ENCODE measurements at regions not wholly inside any gene's neighbourhood (a gene's known extent, or its start where the extent isn't known, plus 50 kb on each side); places are given as distances from the start of the nearest gene placed in this dataset.
"Not testable (repeated sequence)": the region's sequence is repeated elsewhere in the genome, so short reads cannot be mapped to it uniquely, and the experiment has no call there.

DNA sequence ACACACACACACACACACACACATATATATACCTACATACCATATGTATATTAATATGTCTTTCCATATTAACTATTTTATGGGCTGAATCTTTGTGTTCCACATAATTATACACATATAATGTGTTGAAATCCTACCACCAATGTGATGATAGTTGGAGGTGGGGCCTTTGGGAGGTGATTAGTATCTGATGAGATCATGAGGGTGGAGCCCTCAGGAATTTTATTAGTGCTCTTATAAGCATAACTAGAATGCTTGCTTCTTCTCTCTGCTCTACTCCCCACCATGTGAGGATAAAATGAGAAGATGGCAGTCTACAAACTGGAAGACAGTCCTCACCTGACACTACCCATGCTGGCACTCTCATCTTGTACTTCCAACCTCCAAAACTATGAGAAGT lies 1193.5 kb upstream of the FLRT2 start:
- intact Hi-C loops (cut with micrococcal nuclease; ENCODE audit: unreplicated experiment) = no loop called here
- ChIA-PET POLR2A (no interaction called here), CTCF (no interaction called here)
- H3K9me3 Mint-ChIP-seq (ENCODE audit: unreplicated experiment) = peaks cover 7% of the 10 kb centered on the region
- Histone ChIP-seq H3K36me3 (ENCODE audit: control insufficient read depth, insufficient read depth, low read length) (no peaks in the 10 kb centered on the region), H3K27me3 (replicated peaks; ENCODE audit: control insufficient read depth, insufficient read depth, low read length) (no peaks in the 10 kb centered on the region), H3K4me1 (no peaks in the 10 kb centered on the region), H3K9me3 (no peaks in the 10 kb centered on the region; the same call in 1 of the 2 replicates), H3K4me3 (ENCODE audit: low read depth, low read length) (no peak overlapping the region)
- H3K4me3 Mint-ChIP-seq (ENCODE audit: unreplicated experiment) = no peak overlapping the region
- BruUV-seq (replicated peaks) = no TSS peak
- H3K36me3 Mint-ChIP-seq (ENCODE audit: insufficient read depth, unreplicated experiment) = no peaks in the 10 kb centered on the region
- no peaks in the 10 kb centered on the region for H3K4me1 Mint-ChIP-seq (ENCODE audit: low read depth, unreplicated experiment)
- no peak for DNase-seq
- no peaks in the 10 kb centered on the region for H3K27me3 Mint-ChIP-seq (ENCODE audit: insufficient read depth, unreplicated experiment)
- H3K27ac Mint-ChIP-seq (ENCODE audit: unreplicated experiment) = no peak overlapping the region
- TF ChIP-seq, protein P1, sequence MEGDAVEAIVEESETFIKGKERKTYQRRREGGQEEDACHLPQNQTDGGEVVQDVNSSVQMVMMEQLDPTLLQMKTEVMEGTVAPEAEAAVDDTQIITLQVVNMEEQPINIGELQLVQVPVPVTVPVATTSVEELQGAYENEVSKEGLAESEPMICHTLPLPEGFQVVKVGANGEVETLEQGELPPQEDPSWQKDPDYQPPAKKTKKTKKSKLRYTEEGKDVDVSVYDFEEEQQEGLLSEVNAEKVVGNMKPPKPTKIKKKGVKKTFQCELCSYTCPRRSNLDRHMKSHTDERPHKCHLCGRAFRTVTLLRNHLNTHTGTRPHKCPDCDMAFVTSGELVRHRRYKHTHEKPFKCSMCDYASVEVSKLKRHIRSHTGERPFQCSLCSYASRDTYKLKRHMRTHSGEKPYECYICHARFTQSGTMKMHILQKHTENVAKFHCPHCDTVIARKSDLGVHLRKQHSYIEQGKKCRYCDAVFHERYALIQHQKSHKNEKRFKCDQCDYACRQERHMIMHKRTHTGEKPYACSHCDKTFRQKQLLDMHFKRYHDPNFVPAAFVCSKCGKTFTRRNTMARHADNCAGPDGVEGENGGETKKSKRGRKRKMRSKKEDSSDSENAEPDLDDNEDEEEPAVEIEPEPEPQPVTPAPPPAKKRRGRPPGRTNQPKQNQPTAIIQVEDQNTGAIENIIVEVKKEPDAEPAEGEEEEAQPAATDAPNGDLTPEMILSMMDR (IDR thresholded peaks at IDR 0.05; ENCODE audit: insufficient read depth in 1 of 2, low read depth in 1 of 2, low read length in 1 of 2, severe bottlenecking in 1 of 2, unreplicated experiment in 1 of 2) = no peak

DNA sequence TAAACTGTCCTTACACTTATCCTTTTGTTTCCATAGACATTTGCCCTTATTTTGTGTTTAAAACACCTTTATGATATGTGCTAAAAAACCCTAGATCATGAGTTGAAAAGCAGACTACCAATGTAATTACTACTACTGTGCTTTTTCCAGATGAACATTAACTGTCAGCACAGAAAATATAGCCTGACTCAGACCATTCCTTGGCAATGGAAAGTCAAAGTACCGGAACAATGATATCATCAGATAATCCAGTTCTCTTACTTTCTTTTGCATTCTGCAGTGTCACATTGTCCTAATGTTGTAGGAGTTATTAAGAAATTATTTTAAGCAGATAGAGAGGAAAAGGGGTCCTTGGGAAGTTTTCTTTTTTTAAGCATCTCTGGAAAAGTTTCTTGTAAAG lies 1189.0 kb upstream of the FLRT2 start:
- no TSS peak for BruUV-seq (replicated peaks)
- intact Hi-C loops (cut with micrococcal nuclease; ENCODE audit: unreplicated experiment) = no loop called here
- peaks cover 9% of the 10 kb centered on the region for H3K9me3 Mint-ChIP-seq (ENCODE audit: unreplicated experiment)
- POLR2A ChIA-PET = no interaction called here
- TF ChIP-seq, protein P1 (IDR thresholded peaks at IDR 0.05; ENCODE audit: insufficient read depth in 1 of 2, low read depth in 1 of 2, low read length in 1 of 2, severe bottlenecking in 1 of 2, unreplicated experiment in 1 of 2) = no peak
- H3K4me1 ChIP-seq = no peaks in the 10 kb centered on the region
- no peak overlapping the region for H3K27ac Mint-ChIP-seq (ENCODE audit: unreplicated experiment)
- H3K36me3 Mint-ChIP-seq (ENCODE audit: insufficient read depth, unreplicated experiment) = no peaks in the 10 kb centered on the region
- H3K4me3 Mint-ChIP-seq (ENCODE audit: unreplicated experiment) = no peak overlapping the region
- DNase-seq = no peak
- CTCF ChIA-PET = no interaction called here
- H3K4me1 Mint-ChIP-seq (ENCODE audit: low read depth, unreplicated experiment) = no peaks in the 10 kb centered on the region
- no peaks in the 10 kb centered on the region for H3K27me3 ChIP-seq (replicated peaks; ENCODE audit: control insufficient read depth, insufficient read depth, low read length)
- H3K36me3 ChIP-seq (ENCODE audit: control insufficient read depth, insufficient read depth, low read length) = no peaks in the 10 kb centered on the region
- no peaks in the 10 kb centered on the region; the same call in 1 of the 2 replicates for H3K9me3 ChIP-seq
- no peaks in the 10 kb centered on the region for H3K27me3 Mint-ChIP-seq (ENCODE audit: insufficient read depth, unreplicated experiment)
- H3K4me3 ChIP-seq (ENCODE audit: low read depth, low read length) = no peak overlapping the region

DNA sequence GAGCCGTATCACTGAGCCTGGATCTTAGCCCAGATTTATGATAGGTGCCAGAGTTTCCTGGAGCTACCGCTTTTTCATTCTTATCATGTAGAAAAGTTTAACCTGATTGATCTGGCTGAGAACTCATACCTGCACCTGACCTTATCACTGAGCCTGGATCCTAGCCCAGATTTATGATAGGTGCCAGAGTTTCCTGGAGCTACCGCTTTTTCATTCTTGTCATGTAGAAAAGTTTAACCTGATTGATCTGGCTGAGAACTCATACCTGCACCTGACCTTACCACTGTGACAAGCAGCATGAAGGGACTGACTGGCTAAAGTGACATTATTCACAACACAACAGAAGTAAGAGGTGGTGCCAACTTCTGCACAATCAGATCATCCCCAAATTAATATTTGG lies 1188.1 kb upstream of the FLRT2 start:
- H3K4me1 ChIP-seq; H3K9me3 Mint-ChIP-seq (ENCODE audit: unreplicated experiment); DNase-seq; POLR2A ChIA-PET; H3K27me3 ChIP-seq (replicated peaks; ENCODE audit: control insufficient read depth, insufficient read depth, low read length); H3K36me3 ChIP-seq (ENCODE audit: control insufficient read depth, insufficient read depth, low read length); H3K36me3 Mint-ChIP-seq (ENCODE audit: insufficient read depth, unreplicated experiment); H3K27ac Mint-ChIP-seq (ENCODE audit: unreplicated experiment); BruUV-seq (replicated peaks); H3K9me3 ChIP-seq; CTCF ChIA-PET; H3K4me3 ChIP-seq (ENCODE audit: low read depth, low read length); intact Hi-C loops (cut with micrococcal nuclease; ENCODE audit: unreplicated experiment); H3K4me3 Mint-ChIP-seq (ENCODE audit: unreplicated experiment); H3K27me3 Mint-ChIP-seq (ENCODE audit: insufficient read depth, unreplicated experiment); H3K4me1 Mint-ChIP-seq (ENCODE audit: low read depth, unreplicated experiment): not testable (repeated sequence)

DNA sequence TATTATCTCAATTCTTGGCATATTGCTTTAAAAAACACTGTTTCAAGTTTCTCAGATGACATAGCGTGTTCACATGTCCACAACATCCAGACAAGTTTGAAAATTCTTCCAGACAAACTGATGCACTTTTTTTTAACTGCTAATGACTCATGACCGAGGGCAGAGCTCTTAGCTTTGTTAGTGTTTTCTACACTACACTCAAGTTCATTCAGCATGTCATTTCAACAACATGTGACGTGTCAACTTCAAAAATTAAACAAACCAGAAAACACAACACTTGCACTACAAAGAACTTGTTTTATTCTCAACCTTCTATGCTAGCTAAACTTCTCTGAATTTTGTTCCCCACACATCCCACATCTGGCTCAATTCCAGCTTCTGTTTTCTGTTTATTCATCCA lies 1186.3 kb upstream of the FLRT2 start:
- Mint-ChIP-seq H3K9me3 (ENCODE audit: unreplicated experiment) (peaks cover 9% of the 10 kb centered on the region), H3K27me3 (ENCODE audit: insufficient read depth, unreplicated experiment) (no peaks in the 10 kb centered on the region), H3K4me1 (ENCODE audit: low read depth, unreplicated experiment) (no peaks in the 10 kb centered on the region), H3K36me3 (ENCODE audit: insufficient read depth, unreplicated experiment) (no peaks in the 10 kb centered on the region), H3K27ac (ENCODE audit: unreplicated experiment) (no peak overlapping the region), H3K4me3 (ENCODE audit: unreplicated experiment) (no peak overlapping the region)
- no peak overlapping the region for H3K4me3 ChIP-seq (ENCODE audit: low read depth, low read length)
- intact Hi-C loops (cut with micrococcal nuclease; ENCODE audit: unreplicated experiment) = no loop called here
- CTCF ChIA-PET = no interaction called here
- POLR2A ChIA-PET = no interaction called here
- no peak for DNase-seq
- H3K9me3 ChIP-seq = no peaks in the 10 kb centered on the region
- TF ChIP-seq, protein P1 (IDR thresholded peaks at IDR 0.05; ENCODE audit: insufficient read depth in 1 of 2, low read depth in 1 of 2, low read length in 1 of 2, severe bottlenecking in 1 of 2, unreplicated experiment in 1 of 2) = no peak
- BruUV-seq (replicated peaks) = no TSS peak
- H3K4me1 ChIP-seq = no peaks in the 10 kb centered on the region
- no peaks in the 10 kb centered on the region for H3K27me3 ChIP-seq (replicated peaks; ENCODE audit: control insufficient read depth, insufficient read depth, low read length)
- no peaks in the 10 kb centered on the region for H3K36me3 ChIP-seq (ENCODE audit: control insufficient read depth, insufficient read depth, low read length)

Measured in Caco-2 (cell line).